GM19372 (cell line): ENCODE measurements at regions not wholly inside any gene's neighbourhood (a gene's known extent, or its start where the extent isn't known, plus 50 kb on each side); places are given as distances from the start of the nearest gene placed in this dataset.
"Not testable (repeated sequence)": the region's sequence is repeated elsewhere in the genome, so short reads cannot be mapped to it uniquely, and the experiment has no call there.

Source experiments
- ATAC-seq: cut with Tn5 transposase; IDR thresholded peaks from one replicate; pipeline ENCODE4 v1.9.1; 2021; ENCODE audit warnings: mild to moderate bottlenecking, low read depth, moderate library complexity; ENCODE audit not compliant: unreplicated experiment

DNA sequence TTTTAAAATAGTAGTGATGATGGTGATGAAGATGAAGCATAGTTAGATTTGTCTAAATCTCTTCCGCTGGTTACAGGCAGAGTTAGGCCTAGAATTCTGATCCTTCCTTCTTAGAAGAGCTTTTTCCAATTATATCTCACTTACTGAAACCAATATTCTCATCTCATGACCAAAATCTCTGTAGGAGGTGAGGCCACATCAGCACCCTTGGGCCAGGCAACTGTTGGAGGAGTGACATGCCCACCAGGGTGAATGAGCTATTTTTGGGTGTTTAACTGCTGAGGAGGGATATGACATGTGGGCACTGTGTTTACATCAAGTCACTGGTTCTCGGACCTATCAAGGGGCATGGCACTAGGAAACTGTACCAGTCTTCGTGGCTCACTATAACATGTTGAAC lies 102.2 kb upstream of the SLC24A3 start:
- no peak for ATAC-seq

DNA sequence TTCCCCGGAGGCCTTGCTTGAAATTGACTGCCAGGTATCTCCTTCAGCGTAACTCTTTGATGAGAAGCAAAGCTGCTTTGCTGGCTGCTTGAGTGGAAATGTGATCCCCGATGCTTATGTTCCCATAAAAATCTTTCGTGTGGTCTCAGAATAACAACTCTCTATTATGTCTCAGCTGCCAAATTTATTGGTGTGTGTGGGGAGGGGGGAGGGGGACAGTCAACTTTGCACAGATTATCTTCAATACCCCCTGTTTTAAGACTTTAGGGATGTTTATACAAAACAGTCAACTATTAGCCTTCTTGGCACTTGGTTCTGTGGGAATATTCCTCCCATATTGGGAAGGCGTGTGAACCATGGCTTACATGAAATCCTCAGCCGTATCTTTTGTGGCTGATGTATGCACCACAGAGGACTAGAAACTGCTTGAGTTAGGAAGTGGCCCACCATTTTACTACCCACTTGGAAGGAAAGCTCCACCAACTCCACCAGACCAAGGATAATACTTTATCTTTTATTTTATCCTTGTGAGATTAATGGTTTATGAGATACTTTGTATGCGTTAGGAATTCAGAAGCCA lies 101.5 kb upstream of the SLC24A3 start:
- no peak for ATAC-seq

DNA sequence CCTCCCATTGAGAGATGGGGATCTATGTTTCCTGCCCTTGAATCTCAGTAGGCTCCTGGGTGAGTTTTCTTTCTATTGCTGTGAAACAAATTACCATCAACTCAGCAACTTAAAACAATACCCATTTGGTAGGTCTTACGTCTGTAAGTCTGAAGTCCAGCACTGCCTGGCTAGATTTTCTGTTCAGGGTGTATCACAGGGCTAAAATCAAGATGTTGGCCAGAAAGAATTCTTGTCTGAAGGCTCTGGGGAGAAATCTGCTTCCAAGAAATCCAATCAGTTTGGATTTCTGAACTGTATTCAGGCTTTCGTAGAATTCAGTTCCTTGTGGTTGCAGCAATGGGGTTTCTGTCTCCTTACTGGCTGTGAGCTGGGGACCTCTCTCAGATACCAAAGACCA lies 99.6 kb upstream of the SLC24A3 start:
- no peak for ATAC-seq

DNA sequence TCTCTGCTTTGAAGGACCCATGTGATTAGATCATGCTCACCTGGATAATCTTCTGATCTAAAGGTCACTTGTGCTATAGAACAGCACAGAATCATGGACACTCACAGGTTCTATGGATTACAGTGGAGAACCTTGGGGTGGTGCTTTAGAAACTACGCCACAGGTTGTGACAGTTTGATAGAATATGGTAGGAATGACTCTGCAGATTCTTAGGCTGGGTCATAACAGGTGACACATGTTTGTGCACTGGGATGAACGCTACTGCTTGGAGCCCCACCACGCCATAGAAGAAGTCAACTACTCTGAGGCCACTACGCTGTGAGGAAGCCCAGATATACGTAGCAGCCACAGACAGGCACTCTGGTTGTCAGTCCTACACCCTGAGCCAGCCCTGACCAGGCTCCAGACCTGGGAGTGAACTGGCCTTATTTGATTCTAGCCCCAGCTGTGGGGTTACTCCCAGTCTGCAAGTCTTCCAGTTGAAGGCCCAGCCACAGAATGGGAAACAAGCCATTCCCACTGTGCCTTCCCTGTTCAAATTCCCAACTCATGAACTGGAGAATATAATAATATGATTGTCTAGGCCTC lies 99.0 kb upstream of the SLC24A3 start:
- no peak for ATAC-seq

DNA sequence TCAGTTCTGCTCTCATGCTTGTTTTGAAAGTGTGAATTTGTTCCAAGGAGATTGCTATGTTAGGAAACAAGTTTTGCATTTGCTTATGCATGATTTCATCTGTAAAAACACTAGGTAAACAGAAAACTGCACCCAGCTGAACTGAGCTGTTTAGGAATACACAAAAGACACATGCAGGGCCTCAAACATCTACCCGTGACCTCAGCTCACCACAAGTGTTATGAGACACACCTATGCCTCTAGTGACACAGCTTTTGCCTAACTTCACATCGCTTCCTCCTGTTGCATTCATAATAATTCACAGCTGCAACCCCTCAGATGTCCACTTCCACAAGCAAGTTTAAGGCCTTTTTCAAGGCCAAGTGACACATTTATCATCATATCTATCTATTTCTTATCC lies 98.0 kb upstream of the SLC24A3 start:
- ATAC-seq, result no peak

DNA sequence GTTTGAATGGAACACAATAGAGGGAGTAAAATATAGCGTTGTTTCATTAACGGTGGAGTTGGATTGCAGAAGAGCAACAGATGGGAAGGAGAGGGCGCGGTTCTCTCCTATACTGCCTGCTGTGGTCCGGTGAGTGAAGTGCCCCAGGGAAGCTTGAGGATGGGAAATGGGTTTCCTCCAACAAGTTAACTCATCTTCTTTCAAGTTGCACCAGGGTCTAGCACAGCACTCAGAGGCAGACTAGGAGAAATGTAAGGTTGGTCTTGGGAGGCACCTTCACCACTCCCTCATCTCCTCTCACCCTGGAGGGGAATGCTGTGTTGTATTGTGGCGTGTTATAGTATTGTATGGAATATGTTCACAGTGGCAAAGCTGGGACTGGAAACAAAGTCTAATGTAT lies 96.9 kb upstream of the SLC24A3 start:
- no peak for ATAC-seq

DNA sequence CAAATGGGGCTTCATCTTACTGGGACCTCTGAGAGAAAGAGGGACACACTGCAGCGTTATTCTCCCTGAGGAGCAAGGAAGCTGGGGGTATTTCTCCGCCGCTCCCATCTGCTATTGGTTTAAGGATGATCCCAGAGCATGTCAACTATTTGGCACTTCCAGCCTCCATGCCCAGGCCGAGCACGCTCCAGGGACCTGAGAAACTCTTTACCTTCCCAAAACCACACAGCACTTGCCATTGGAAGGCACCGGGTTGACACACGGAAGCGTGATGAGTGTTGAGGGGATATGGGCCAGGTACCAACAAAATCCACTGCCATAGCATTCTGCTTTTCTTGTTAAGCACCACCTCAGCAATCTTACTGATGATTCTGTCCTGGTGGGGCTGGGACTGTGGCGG lies 92.4 kb upstream of the SLC24A3 start:
- no peak for ATAC-seq

DNA sequence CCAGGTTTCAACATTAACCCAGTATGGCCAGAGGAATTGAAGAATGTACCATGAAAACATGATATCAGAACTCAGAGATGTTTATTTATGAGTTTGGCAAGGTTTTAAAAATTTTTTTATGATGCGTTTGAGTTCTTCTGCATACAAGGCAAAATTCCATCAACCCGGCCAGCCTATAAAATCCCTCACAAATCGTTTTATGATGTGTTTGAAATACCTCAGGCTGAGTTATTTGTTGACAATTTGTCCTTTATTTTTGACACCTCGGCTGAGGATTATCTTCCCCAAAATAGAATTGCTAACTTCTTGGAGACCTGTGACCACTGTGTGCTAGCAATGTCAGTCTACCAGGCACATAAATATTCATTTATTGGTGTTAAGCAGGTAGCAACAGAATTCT lies 91.9 kb upstream of the SLC24A3 start:
- no peak for ATAC-seq

DNA sequence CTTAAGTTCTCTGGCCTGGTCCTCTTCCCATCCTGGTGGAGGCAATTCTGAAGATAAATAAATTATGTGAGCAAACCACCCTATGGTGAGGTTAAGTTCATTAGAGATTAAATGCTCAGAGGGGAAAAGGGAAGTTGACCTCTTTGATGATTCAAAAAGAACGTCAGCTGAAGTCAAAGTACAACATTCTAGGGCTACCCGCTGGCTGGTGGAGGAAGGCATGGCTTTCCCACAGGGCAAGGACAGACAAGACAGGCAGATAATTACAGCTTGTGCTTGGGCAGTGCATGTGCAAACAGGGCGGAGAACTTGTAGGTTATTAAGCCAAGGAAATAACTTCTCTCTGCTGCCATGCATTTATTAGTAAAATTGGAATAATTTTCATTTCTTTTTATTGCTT lies 91.0 kb upstream of the SLC24A3 start:
- ATAC-seq, result no peak

DNA sequence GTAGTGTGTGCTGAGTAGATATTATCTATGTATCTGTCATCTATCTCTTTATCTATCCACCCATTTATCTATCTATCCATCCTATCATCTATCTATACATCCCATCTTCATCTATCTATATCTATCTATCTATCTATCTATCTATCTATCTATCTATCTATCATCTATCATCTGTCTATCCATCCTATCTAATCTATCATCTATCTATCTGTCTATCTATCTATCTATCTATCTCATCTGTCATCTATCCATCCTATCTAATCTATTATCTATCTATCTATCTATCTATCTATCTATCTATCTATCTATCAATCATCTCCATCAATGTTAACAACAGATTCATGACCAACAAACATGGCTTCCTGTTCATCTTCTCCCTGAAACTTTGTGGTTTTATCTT lies 90.5 kb upstream of the SLC24A3 start:
- no peak for ATAC-seq

DNA sequence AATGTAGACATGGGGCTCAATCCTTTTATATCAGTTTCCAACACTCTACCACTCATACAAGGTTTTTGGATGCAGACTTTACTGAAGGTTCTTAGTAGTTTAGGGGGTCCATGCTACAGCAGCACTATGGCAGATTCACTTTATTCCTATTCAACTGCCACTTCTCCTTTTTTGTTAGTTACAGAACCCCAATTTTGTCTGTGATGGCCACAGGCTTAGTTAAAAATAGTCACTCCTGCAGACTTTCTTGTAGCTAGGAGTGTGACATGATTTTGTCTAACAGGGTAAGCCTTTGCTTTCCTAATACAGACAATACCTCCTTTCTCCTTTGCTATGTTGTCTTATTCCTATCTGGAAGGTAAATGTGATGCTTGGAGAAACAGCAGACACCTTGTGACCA lies 90.0 kb upstream of the SLC24A3 start:
- no peak for ATAC-seq

DNA sequence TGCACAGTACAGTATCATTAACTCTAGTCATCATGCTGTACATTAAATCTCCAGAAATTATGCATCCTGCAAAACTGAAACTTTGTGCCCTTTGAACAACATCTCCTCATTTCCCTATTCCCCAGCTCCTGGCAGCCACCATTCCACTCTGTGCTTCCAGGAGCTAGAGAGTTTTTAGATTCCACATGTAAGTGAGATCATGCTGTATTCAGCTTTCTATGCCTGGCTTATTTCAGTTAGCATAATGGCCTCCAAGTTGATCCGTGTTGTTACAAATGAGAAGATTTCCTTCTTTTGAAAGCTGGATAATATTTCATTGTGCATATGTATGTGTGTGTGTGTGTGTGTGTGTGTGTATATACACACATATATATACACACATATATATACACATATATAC lies 86.9 kb upstream of the SLC24A3 start:
- ATAC-seq, result no peak

DNA sequence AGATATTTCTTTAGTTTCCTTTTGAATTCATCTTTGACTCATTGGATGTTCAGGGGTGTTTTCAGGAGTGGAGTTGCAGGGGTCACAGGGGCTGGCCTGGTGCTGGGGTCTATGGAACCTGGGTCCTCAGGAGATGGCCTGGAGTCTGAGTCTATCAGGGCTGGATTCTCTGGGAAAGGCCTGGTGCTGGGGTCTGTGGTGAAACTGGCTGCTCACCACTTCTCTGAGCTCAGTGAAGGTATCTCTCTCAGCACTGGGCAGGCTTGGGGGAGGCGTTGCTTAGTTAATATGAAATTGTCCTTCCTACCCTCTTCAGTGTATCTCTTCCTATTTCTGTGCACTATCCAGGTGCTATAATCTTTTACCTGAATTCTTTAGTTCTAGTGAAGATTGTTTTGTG lies 83.1 kb upstream of the SLC24A3 start:
- ATAC-seq, result no peak

DNA sequence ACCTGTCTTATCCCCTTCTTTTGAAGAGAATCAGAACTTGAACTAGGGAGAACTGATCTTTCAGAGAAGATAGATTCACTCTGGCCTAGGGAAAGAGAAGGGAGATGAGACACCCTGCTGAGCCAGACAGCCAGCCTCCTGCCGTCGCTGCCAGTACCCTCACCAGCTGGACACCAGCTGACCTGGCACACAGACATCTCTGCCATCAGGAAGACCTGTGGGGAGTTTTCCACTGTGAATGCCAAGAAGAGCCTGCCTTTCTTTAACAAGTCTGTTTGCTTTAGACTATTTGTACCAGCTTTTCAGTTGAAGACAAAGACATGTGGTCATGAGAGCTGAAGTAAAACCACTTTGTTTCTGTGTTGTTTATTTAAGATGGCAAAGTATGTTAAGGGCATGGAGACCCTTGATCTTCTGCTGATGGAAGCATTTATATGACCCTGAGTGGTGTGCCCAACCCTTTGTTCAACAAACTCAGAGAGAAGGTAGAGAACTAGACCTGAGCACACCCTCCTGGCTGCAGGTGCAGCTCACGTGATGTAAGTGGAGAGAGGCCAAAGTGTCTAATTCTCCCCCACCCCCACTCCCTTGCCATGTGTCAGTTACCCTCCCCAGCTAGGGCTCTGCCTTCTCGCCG lies 82.3 kb upstream of the SLC24A3 start:
- no peak for ATAC-seq

DNA sequence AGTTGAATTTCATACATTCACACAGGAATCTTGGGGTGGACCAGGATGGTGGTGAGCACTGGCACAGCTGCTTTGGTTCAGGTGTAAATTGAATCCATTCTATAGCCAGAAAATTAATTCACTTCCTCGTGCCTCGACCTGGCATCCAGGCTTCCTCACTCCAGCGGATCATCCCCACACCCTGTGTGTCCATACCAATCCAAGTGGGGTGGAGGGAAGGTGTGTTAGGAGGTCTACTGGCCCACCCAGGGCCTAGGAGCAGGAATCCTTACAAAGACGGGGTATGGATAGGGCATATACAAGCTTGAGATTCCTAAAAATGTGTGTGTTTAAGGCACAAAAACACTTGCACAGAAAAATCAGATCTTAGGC lies 81.8 kb upstream of the SLC24A3 start:
- no peak for ATAC-seq

DNA sequence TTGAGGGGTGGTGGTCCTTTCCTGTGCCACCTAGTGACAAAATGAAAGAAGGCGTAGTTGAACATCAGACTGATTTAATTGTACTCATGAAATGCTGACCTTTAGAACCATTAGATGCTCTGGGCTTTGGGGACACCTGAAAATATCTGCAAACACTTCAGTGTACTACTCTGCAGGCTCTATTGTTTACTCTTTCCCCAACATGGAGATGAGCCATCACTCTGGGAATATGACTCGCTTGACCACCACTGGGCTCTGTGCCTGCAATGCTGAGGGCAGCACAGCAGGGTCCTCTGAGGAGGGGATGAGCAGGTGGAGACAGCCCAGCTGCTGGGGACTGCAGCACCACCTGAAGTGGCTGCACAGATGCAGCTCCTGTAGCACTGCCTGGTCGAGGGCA lies 74.8 kb upstream of the SLC24A3 start:
- no peak for ATAC-seq

DNA sequence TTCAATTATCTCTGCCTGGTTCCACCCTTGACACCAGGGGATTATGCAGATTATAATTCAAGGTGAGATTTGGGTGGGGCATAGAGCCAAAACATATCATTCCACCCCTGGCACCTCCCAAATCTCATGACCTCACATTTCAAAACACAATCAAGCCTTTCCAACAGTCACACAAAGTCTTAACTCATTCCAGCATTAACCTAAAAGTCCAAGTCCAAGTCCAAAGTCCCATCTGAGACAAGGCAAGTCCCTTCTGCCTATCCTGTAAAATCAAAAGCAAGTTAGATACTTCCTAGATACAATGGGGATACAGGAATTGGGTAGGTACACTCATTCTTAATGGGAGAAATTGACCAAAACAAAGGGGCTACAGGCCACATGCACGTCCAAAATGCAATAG lies 73.7 kb upstream of the SLC24A3 start:
- ATAC-seq, result no peak

DNA sequence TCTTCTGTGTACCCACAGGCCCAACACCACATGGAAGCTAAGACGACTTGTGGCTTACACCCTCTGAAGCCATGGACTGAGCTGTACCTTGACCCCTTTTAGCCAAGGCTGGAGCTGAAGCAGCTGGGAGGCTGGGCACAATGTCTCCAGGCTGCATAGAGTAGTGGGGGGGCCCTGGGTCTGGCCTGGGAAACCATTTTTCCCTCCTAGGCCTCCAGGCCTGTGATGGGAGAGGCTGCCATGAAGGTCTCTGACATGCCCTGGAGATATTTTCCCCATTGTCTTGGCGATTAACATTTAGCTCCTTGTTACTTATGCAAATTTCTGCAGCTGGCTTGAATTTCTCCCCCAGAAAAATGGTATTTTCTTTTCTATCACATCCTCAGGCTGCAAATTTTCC lies 72.9 kb upstream of the SLC24A3 start:
- ATAC-seq, result not testable (repeated sequence)

DNA sequence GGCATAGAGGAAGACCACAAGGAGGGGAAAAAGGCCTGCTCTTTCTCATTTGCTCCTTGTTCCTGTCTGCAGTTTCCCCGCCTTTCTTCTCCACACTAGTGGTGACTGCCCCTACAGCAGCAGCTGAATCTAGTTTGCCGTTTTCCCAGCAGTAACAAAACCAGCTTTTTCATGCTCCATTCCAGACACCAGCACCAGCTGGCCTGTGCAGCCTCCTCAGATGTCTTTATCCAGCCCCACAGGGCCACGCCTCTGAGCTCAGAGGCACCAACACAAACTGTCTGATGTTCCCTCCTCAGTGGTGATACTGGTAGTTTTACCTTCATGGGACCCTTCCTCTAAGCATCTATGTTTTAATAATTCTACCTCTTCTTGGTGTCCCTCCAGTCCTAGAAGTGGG lies 70.4 kb upstream of the SLC24A3 start:
- no peak for ATAC-seq

DNA sequence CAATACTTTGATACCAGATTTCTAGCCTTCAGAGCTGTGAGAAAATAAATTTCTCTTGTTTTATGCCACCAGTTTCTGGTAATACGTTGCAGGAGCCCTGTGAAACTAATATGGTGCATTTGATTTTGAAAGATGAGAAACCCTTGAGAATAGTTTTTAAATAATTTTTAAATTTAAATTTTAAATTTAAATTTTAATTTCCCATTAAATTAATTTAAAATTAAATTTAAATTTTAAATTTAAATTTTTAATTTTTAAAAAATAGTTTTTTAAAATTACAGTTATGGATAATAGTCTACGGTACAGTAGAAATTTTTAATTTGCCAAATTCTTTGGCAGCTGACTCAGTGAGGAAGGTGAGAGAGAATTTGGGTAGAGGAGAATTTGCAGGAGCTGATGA lies 68.6 kb upstream of the SLC24A3 start:
- no peak for ATAC-seq

DNA sequence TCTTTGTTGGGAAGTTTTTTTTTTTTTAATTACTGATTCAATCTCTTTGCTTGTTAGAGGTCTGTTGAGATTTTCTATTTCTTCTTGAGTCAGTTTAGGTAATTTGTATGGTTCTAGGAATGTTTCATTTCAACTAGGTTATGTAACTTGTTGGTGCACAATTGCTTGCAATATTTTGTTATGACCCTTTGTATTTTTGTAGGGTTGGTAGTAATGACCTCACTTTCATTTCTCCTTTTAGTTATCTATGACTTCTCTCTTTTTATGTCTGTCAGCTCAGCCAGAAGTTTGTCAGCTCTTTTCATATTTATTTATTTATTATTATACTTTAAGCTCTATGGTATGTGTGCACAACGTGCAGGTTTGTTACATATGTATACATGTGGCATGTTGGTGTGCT lies 51.1 kb upstream of the SLC24A3 start:
- no peak for ATAC-seq
